OCI-LY1 (cell line): ENCODE measurements at regions not wholly inside any gene's neighbourhood (a gene's known extent, or its start where the extent isn't known, plus 50 kb on each side); places are given as distances from the start of the nearest gene placed in this dataset.
"Not testable (repeated sequence)": the region's sequence is repeated elsewhere in the genome, so short reads cannot be mapped to it uniquely, and the experiment has no call there.

Experiments used
- H2AFZ ChIP-seq: fragments of 200-600 bp; sonication (generic), shearing (Covaris generic); 2 replicates; pipeline ENCODE4 v1.6.0; 2014; ENCODE audit warnings: antibody characterized with exemption, mild to moderate bottlenecking, low read length
- H3F3A ChIP-seq: fragments of 200-600 bp; sonication (generic), shearing (Covaris generic); 2 replicates; pipeline ENCODE4 v1.6.0; 2014; ENCODE audit warnings: mild to moderate bottlenecking, antibody characterized with exemption, low read length, moderate library complexity; ENCODE audit not compliant: insufficient read depth
- H3K27ac ChIP-seq: fragments of 200-600 bp; sonication (generic); 2 replicates; pipeline ENCODE4 v1.5.1; 2014; ENCODE audit warnings: low read length, mixed run types, mild to moderate bottlenecking, low read depth; ENCODE audit not compliant: poor library complexity, severe bottlenecking
- H3K27me3 ChIP-seq: fragments of 200-600 bp; sonication (generic); 2 replicates; pipeline ENCODE4 v1.6.0; 2014; ENCODE audit warnings: antibody characterized with exemption, mild to moderate bottlenecking, low read length, moderate library complexity; ENCODE audit not compliant: insufficient read depth
- H3K36me3 ChIP-seq: fragments of 200-600 bp; sonication (generic); 2 replicates; pipeline ENCODE4 v1.6.1; 2014; ENCODE audit warnings: mild to moderate bottlenecking, antibody characterized with exemption, low read length, moderate library complexity, mixed read lengths; ENCODE audit not compliant: insufficient read depth
- H3K4me1 ChIP-seq: fragments of 200-600 bp; sonication (generic); 2 replicates; pipeline ENCODE4 v1.5.1; 2014; ENCODE audit warnings: mild to moderate bottlenecking, low read length, moderate library complexity; ENCODE audit not compliant: insufficient read depth, severe bottlenecking
- H3K4me2 ChIP-seq: fragments of 200-600 bp; sonication (generic), shearing (Covaris generic); 2 replicates; pipeline ENCODE4 v1.6.1; 2014; ENCODE audit warnings: low read length
- H3K4me3 ChIP-seq: fragments of 200-600 bp; sonication (generic); 2 replicates; pipeline ENCODE4 v1.5.1; 2014; ENCODE audit warnings: low read length, low read depth, mild to moderate bottlenecking, mixed read lengths; ENCODE audit not compliant: poor library complexity, severe bottlenecking
- H3K79me2 ChIP-seq: fragments of 200-600 bp; shearing (Covaris generic); 2 replicates; pipeline ENCODE4 v1.6.1; 2016; ENCODE audit warnings: mixed run types, low read length, mixed read lengths; ENCODE audit not compliant: insufficient read depth
- H3K9ac ChIP-seq: fragments of 200-600 bp; sonication (generic), shearing (Covaris generic); 2 replicates; pipeline ENCODE4 v1.6.1; 2014; ENCODE audit warnings: mild to moderate bottlenecking, low read length, mixed read lengths
- H3K9me2 ChIP-seq: fragments of 200-600 bp; sonication (generic), shearing (Covaris generic); 2 replicates; pipeline ENCODE4 v1.6.1; 2014; ENCODE audit warnings: low read depth, mild to moderate bottlenecking, low read length, mixed read lengths
- H3K9me3 ChIP-seq: fragments of 200-600 bp; shearing (Covaris generic); 2 replicates; pipeline ENCODE4 v1.6.1; 2014; ENCODE audit warnings: low read length, mixed read lengths
- H4K20me1 ChIP-seq: fragments of 200-600 bp; sonication (generic), shearing (Covaris generic); 2 replicates; pipeline ENCODE4 v1.6.0; 2016; ENCODE audit warnings: mild to moderate bottlenecking, low read length; ENCODE audit not compliant: insufficient read depth
- CTCF ChIP-seq: fragments of 200-600 bp; sonication (generic), shearing (Covaris generic); IDR thresholded peaks from 2 replicates; pipeline ENCODE4 v1.5.1; 2017; ENCODE audit warnings: mild to moderate bottlenecking, antibody characterized with exemption, low read length, moderate library complexity, mixed read lengths
- EZH2 ChIP-seq: fragments of 200-600 bp; sonication (generic), shearing (Covaris generic); IDR thresholded peaks from 2 replicates; pipeline ENCODE4 v1.8.0; 2017; ENCODE audit warnings: borderline replicate concordance, mixed run types, mild to moderate bottlenecking, antibody characterized with exemption, low read length, moderate library complexity, mixed read lengths

DNA sequence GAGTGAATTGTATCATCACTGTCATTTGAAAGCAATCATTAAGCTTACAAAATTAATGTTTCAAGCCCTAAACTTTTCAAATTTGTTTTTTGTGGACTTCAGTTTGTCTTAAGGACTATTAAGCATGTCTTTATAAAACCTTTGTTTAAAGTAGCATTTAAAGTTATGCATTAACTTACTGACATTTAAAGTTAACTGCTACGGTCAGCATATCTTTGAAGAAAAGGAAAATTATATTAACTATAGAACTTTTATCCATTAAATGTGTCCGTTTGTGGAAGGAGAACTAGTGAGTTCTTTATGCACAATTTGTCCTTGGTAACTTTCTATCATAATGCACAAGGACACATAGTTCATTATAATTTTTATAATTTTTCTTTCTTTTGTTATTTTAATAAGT, 103.4 kb downstream of the FANCF start:
- Histone ChIP-seq H2AFZ (no peak overlapping the region), H3K79me2 (no peaks in the 10 kb centered on the region), H3K4me1 (no peaks in the 10 kb centered on the region), H3K27me3 (no peaks in the 10 kb centered on the region), H3F3A (no peaks in the 10 kb centered on the region), H3K36me3 (no peaks in the 10 kb centered on the region), H4K20me1 (no peaks in the 10 kb centered on the region), H3K4me3 (no peak overlapping the region), H3K9me3 (no peaks in the 10 kb centered on the region), H3K27ac (no peak overlapping the region), H3K9ac (no peak overlapping the region), H3K4me2 (no peak overlapping the region), H3K9me2 (no peaks in the 10 kb centered on the region)
- TF ChIP-seq EZH2: no peak
- no peak for TF ChIP-seq CTCF

DNA sequence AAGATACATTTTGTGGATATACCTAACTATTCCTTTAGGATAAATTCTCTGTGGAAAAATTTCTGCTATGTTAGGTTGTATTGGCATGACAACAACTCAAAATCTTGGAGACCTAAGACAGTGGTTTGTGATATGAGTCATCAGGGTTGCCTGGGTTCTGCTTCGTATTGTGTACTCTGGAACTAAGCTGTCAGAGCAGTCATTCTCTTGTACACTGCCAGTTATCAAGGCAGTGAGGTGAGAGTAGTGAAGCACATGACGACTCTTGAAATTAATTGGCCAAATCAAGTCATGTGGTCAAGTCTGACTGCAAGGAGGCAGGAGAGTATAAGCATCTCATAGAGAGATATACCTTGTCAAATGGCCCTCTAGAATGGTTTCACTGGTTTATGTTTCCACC, 104.4 kb downstream of the FANCF start:
- no peaks in the 10 kb centered on the region for H3K27me3 ChIP-seq
- no peaks in the 10 kb centered on the region for H3K9me2 ChIP-seq
- TF ChIP-seq EZH2 (no peak), CTCF (no peak)
- no peak overlapping the region for H3K9ac ChIP-seq
- no peaks in the 10 kb centered on the region for H3K36me3 ChIP-seq
- no peak overlapping the region for H3K4me2 ChIP-seq
- no peaks in the 10 kb centered on the region for H3K9me3 ChIP-seq
- H3F3A ChIP-seq: no peaks in the 10 kb centered on the region
- no peaks in the 10 kb centered on the region for H3K79me2 ChIP-seq
- no peak overlapping the region for H3K4me3 ChIP-seq
- no peak overlapping the region for H3K27ac ChIP-seq
- H3K4me1 ChIP-seq: no peaks in the 10 kb centered on the region
- H2AFZ ChIP-seq: no peak overlapping the region
- no peaks in the 10 kb centered on the region for H4K20me1 ChIP-seq

DNA sequence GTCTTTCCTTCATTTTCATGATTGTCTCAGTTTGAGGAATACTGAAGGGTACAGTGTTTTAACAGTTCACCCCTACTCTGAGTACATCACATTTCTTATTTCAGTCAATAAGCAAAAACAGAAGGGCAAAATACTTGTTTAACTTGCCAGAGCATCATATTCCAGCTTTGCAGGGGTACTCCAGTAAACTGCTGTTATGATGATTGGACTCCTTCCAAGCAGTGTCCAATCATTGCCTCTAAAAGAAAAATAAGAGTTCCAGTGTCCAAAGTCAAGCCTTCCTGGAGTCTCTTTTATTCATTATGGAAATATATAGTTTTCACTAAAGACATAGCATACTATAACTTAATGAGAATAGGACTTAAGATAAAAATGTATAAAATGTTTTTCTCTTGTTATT, 105.1 kb downstream of the FANCF start:
- H3K79me2 ChIP-seq: no peaks in the 10 kb centered on the region
- H3F3A ChIP-seq: no peaks in the 10 kb centered on the region
- H3K27me3 ChIP-seq: no peaks in the 10 kb centered on the region
- no peaks in the 10 kb centered on the region for H4K20me1 ChIP-seq
- H3K9ac ChIP-seq: no peak overlapping the region
- H3K4me3 ChIP-seq: no peak overlapping the region
- H3K9me3 ChIP-seq: no peaks in the 10 kb centered on the region
- H3K4me1 ChIP-seq: no peaks in the 10 kb centered on the region
- H3K9me2 ChIP-seq: no peaks in the 10 kb centered on the region
- TF ChIP-seq CTCF: no peak
- TF ChIP-seq EZH2: no peak
- H3K36me3 ChIP-seq: no peaks in the 10 kb centered on the region
- no peak overlapping the region for H3K4me2 ChIP-seq
- no peak overlapping the region for H3K27ac ChIP-seq
- no peak overlapping the region for H2AFZ ChIP-seq

- not testable (repeated sequence) for H3K9ac ChIP-seq, H3K27me3 ChIP-seq, H3F3A ChIP-seq, H3K36me3 ChIP-seq, H3K4me1 ChIP-seq, H3K4me3 ChIP-seq, H3K79me2 ChIP-seq, H3K27ac ChIP-seq, H2AFZ ChIP-seq, H4K20me1 ChIP-seq, H3K9me2 ChIP-seq, H3K9me3 ChIP-seq, H3K4me2 ChIP-seq
Measured at GRCh38 chr11:22518344-22518743, 107.3 kb downstream of the FANCF start.
